ENCODE measurements at regions not wholly inside any gene's neighbourhood (a gene's known extent, or its start where the extent isn't known, plus 50 kb on each side); places are given as distances from the start of the nearest gene placed in this dataset.
A peak's percentile ranks its signal among the peaks of the same experiment; 100 is the strongest.
"Not testable (repeated sequence)": the region's sequence is repeated elsewhere in the genome, so short reads cannot be mapped to it uniquely, and the experiment has no call there.

- no peak for DNase-seq (ENCODE audit: low spot score)
Observed at GRCh38 chr2:31736695-31737454, 156.1 kb upstream of the SRD5A2 start.

GRCh38 chr2:31735716-31736115 is 155.0 kb upstream of the SRD5A2 start:
- no peak for DNase-seq (ENCODE audit: low spot score)

GRCh38 chr2:31729442-31730092 is 148.8 kb upstream of the SRD5A2 start:
- DNase-seq (ENCODE audit: low spot score), result peak; percentile 27

GRCh38 chr2:31729065-31729439 is 148.3 kb upstream of the SRD5A2 start:
- no peak for DNase-seq (ENCODE audit: low spot score)

- no peak for DNase-seq (ENCODE audit: low spot score)
Observed at GRCh38 chr2:31728406-31729064, 147.8 kb upstream of the SRD5A2 start.

- no peak for DNase-seq (ENCODE audit: low spot score)
Observed at GRCh38 chr2:31726457-31726856, 145.7 kb upstream of the SRD5A2 start.

GRCh38 chr2:31725444-31725843 is 144.7 kb upstream of the SRD5A2 start:
- no peak for DNase-seq (ENCODE audit: low spot score)

- no peak for DNase-seq (ENCODE audit: low spot score)
Observed at GRCh38 chr2:31711737-31712136, 131.0 kb upstream of the SRD5A2 start.

GRCh38 chr2:31710121-31710520 is 129.4 kb upstream of the SRD5A2 start:
- DNase-seq (ENCODE audit: low spot score), result no peak

GRCh38 chr2:31707992-31708391 is 127.3 kb upstream of the SRD5A2 start:
- DNase-seq (ENCODE audit: low spot score), result no peak

- no peak for DNase-seq (ENCODE audit: low spot score)
Observed at GRCh38 chr2:31704561-31705212, 123.9 kb upstream of the SRD5A2 start.

- DNase-seq (ENCODE audit: low spot score), result no peak
Observed at GRCh38 chr2:31703253-31703652, 122.5 kb upstream of the SRD5A2 start.

- no peak for DNase-seq (ENCODE audit: low spot score)
Observed at GRCh38 chr2:31698722-31699121, 118.0 kb upstream of the SRD5A2 start.

- DNase-seq (ENCODE audit: low spot score), result no peak
Observed at GRCh38 chr2:31696068-31696467, 115.3 kb upstream of the SRD5A2 start.

- no peak for DNase-seq (ENCODE audit: low spot score)
Observed at GRCh38 chr2:31694444-31694843, 113.7 kb upstream of the SRD5A2 start.

- no peak for DNase-seq (ENCODE audit: low spot score)
Observed at GRCh38 chr2:31693882-31694281, 113.1 kb upstream of the SRD5A2 start.

GRCh38 chr2:31688282-31688681 is 107.5 kb upstream of the SRD5A2 start:
- no peak for DNase-seq (ENCODE audit: low spot score)

GRCh38 chr2:31683506-31683905 is 102.8 kb upstream of the SRD5A2 start:
- DNase-seq (ENCODE audit: low spot score), result not testable (repeated sequence)

GRCh38 chr2:31675485-31675901 is 94.8 kb upstream of the SRD5A2 start:
- DNase-seq (ENCODE audit: low spot score), result peak; percentile 15

GRCh38 chr2:31674446-31674845 is 93.7 kb upstream of the SRD5A2 start:
- DNase-seq (ENCODE audit: low spot score), result no peak

GRCh38 chr2:31666878-31667277 is 86.1 kb upstream of the SRD5A2 start:
- DNase-seq (ENCODE audit: low spot score), result peak; percentile 10

- no peak for DNase-seq (ENCODE audit: low spot score)
Observed at GRCh38 chr2:31664949-31665724, 84.4 kb upstream of the SRD5A2 start.
